SK-N-SH treated with all-trans-retinoic acid at 6 μM for 48 hours (cell line): ENCODE measurements at regions not wholly inside any gene's neighbourhood (a gene's known extent, or its start where the extent isn't known, plus 50 kb on each side); places are given as distances from the start of the nearest gene placed in this dataset.

Experiments used
- ARNTL ChIP-seq: fragments of 450-650 bp; formaldehyde crosslinking; IDR thresholded peaks from 2 replicates; pipeline ENCODE4 v1.5.0; 2020; ENCODE audit warnings: low read depth, mild to moderate bottlenecking, moderate library complexity, borderline replicate concordance
- POU6F1 ChIP-seq: fragments of 250-450 bp; sonication (Bioruptor Pico); IDR thresholded peaks from 2 replicates; pipeline ENCODE4 v1.8.0; 2021; ENCODE audit warnings: low read depth, mild to moderate bottlenecking, moderate library complexity, borderline replicate concordance

- TF ChIP-seq ARNTL (CRISPR knock-in tag) = no peak
- no peak for TF ChIP-seq POU6F1 (CRISPR knock-in tag)
Observed at GRCh38 chr2:19036091-19036490, 322.3 kb downstream of the OSR1 start.
